Activated CD4-positive, alpha-beta memory T cell treated with anti-CD3 and anti-CD28 coated beads, Interleukin-2, amount 10 ng/mL, durations not matched to agents 7 days and 5 days (primary cell): ENCODE measurements at regions not wholly inside any gene's neighbourhood (a gene's known extent, or its start where the extent isn't known, plus 50 kb on each side); places are given as distances from the start of the nearest gene placed in this dataset.

ENCODE experiments used
- CTCF ChIA-PET: fragments of 350-600 bp; sonication (Branson Sonifier 250); formaldehyde crosslinking; loops from one replicate; lab custom pipeline; 2021; ENCODE audit warnings: antibody characterized with exemption, inconsistent platforms; lab: Charles Lee
- POLR2A ChIA-PET: fragments of 350-600 bp; sonication (Branson Sonifier 250); formaldehyde crosslinking; loops from one replicate; lab custom pipeline; 2021; ENCODE audit warnings: antibody characterized with exemption; lab: Charles Lee
- DNase-seq: peaks from one replicate; pipeline ENCODE4 v3.0.0-alpha.2; 2020
- H3K27ac Mint-ChIP-seq: one replicate; pipeline ENCODE4 v1.8.0; 2021; ENCODE audit warnings: mild to moderate bottlenecking, mixed read lengths
- H3K27me3 Mint-ChIP-seq: one replicate; pipeline ENCODE4 v1.8.0; 2021; ENCODE audit warnings: mixed read lengths
- H3K36me3 Mint-ChIP-seq: one replicate; pipeline ENCODE4 v1.8.0; 2021; ENCODE audit warnings: low read depth, mixed read lengths
- H3K4me1 Mint-ChIP-seq: one replicate; pipeline ENCODE4 v1.8.0; 2021; ENCODE audit warnings: mixed read lengths
- H3K4me3 Mint-ChIP-seq: one replicate; pipeline ENCODE4 v1.8.0; 2021; ENCODE audit warnings: mild to moderate bottlenecking, mixed read lengths
- H3K9me3 Mint-ChIP-seq: one replicate; pipeline ENCODE4 v1.8.0; 2021; ENCODE audit warnings: mixed read lengths

DNA sequence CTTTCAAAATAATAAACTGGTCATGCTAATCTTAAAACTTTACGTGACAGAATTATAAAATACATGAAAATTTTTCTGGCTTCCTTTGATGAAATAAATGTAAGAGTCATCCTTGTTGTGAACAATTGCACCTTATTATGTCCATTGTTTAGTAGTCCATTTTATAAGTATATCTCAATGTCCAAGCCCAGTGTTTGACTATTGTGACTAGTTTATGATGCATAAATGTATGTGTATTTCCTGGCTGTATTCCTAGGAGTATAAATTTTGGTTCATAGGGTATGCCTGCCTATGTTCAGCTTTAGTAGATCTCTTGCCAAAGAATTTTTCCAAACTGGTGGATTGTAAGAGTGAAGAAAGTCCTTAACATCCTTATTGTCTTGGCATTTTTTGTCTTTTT, 2895.5 kb upstream of the PCDH20 start:
- DNase-seq, result no peak
- Mint-ChIP-seq H3K4me3 (no peak overlapping the region), H3K36me3 (no peaks in the 10 kb centered on the region), H3K9me3 (peaks cover 6% of the 10 kb centered on the region), H3K27me3 (no peaks in the 10 kb centered on the region), H3K27ac (no peak overlapping the region), H3K4me1 (no peaks in the 10 kb centered on the region)
- CTCF ChIA-PET, result no interaction called here
- POLR2A ChIA-PET, result no interaction called here

DNA sequence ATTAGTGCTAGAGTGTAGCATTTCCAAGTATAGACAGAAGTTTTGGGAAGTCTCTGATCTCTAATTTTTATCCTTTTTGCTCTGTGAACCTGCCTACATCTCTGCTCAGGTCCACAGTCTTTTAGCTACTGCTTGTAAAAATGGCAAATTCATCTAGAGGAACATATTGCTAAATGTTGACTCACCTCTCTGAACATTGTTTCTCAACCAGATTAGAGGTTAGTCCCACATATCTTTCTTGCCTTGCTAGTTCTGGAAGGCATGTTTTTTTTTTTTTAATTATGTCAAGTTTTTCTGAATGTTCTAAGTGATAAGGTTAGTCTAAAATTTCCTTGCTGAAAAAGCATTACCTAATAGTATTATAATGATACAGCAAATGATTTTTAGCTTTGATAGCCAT, 2889.6 kb upstream of the PCDH20 start:
- Mint-ChIP-seq H3K4me1 (no peaks in the 10 kb centered on the region), H3K27ac (no peak overlapping the region)
- CTCF ChIA-PET, result no interaction called here

DNA sequence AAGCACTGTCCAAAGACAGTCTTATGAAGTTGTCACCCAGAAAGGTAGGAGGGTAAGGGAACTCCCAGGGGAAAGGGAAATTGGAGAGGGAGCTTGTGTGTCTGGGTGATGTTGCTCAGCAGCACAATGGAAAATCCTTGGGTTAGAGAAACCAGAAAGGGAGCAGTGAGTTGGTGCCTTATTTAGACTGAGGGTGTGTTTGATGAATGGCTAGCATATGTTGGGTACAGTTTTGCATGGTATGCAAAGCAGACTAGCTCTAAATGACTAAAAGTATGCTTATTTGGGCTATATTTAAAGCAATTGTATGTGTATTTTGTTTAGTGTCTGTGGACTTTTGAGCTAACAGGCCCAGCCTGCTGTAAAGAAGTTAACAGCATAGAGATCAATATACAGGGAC, 2884.6 kb upstream of the PCDH20 start:
- no peak overlapping the region for H3K27ac Mint-ChIP-seq
- POLR2A ChIA-PET, result no interaction called here
- H3K36me3 Mint-ChIP-seq, result no peaks in the 10 kb centered on the region
- H3K4me3 Mint-ChIP-seq, result no peak overlapping the region
- CTCF ChIA-PET, result no interaction called here
- DNase-seq, result no peak
- no peaks in the 10 kb centered on the region for H3K27me3 Mint-ChIP-seq
- H3K4me1 Mint-ChIP-seq, result no peaks in the 10 kb centered on the region
- H3K9me3 Mint-ChIP-seq, result peaks cover 8% of the 10 kb centered on the region

More for the DNA sequence above, 2889.6 kb upstream of the PCDH20 start:
- Mint-ChIP-seq H3K9me3 (peaks cover 3% of the 10 kb centered on the region), H3K27me3 (no peaks in the 10 kb centered on the region), H3K4me3 (no peak overlapping the region), H3K36me3 (no peaks in the 10 kb centered on the region)
- no peak for DNase-seq
- POLR2A ChIA-PET, result no interaction called here

DNA sequence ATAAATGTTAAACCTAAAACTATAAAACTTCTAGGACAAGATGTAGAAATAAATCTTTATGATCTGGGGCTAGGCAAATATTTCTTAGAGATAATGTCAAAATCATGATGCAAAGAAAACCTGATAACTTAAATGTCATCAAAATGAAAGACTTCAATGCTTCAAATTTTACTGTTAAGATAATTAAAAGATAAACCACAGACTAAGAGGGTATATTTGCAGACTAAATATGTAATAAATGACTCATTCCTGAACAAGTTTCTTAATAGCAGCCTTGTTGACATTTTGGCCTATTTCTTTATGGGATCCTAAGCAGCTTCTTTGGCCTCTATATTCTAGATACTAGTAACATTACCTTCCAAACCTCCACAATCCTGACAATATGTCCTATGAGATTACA, 2878.3 kb upstream of the PCDH20 start:
- Mint-ChIP-seq H3K4me3 (no peak overlapping the region), H3K9me3 (peaks cover 12% of the 10 kb centered on the region), H3K27me3 (no peaks in the 10 kb centered on the region), H3K27ac (no peak overlapping the region), H3K4me1 (no peaks in the 10 kb centered on the region), H3K36me3 (no peaks in the 10 kb centered on the region)
- DNase-seq, result no peak
- CTCF ChIA-PET, result no interaction called here
- POLR2A ChIA-PET, result no interaction called here

DNA sequence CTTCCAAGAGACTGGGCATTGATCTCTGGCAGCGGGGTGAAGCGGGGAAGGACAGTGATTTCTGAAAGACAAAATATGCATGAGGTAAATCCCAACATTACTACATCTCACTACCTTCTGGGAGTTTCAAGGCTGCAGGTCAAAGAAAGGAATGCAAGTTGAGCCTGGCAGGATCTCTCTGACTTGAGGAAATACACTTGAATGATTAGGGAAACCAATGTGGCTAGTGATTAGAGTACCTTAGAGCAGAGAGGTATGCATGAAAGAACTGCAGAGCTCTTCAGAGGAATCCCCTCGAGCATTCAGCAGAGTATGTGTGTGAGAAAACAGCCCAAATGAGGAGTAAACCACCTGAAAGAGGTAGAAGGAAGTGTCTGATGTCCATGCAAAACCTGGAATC, 2874.1 kb upstream of the PCDH20 start:
- peaks cover 14% of the 10 kb centered on the region for H3K9me3 Mint-ChIP-seq
- H3K36me3 Mint-ChIP-seq, result no peaks in the 10 kb centered on the region
- no peak overlapping the region for H3K4me3 Mint-ChIP-seq

DNA sequence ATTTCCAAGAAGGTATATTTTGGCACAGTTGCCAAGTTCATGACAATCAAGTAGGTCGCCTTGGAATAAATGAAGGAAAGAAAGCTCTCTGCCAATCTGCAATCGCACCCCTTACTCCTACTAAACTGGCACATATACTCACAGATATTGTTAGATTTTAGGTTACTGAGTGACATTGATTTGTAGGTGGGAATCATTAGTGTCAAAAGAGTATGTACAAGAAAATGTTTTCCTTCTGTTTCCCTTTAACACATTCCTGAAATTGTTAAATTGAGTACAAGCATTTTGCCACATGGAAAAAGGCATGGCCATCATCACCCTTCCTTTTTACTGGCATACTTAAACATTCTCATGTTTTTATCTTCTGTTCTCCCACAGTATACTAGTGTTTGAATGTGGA, 2868.3 kb upstream of the PCDH20 start:
- no peak overlapping the region for H3K27ac Mint-ChIP-seq
- no peaks in the 10 kb centered on the region for H3K4me1 Mint-ChIP-seq
- CTCF ChIA-PET, result no interaction called here
- H3K36me3 Mint-ChIP-seq, result no peaks in the 10 kb centered on the region
- H3K4me3 Mint-ChIP-seq, result no peak overlapping the region
- POLR2A ChIA-PET, result no interaction called here
- no peak for DNase-seq
- no peaks in the 10 kb centered on the region for H3K27me3 Mint-ChIP-seq
- H3K9me3 Mint-ChIP-seq, result peaks cover 12% of the 10 kb centered on the region

More for the DNA sequence above, 2874.1 kb upstream of the PCDH20 start:
- H3K27me3 Mint-ChIP-seq, result no peaks in the 10 kb centered on the region
- POLR2A ChIA-PET, result no interaction called here
- no peaks in the 10 kb centered on the region for H3K4me1 Mint-ChIP-seq
- no peak for DNase-seq
- CTCF ChIA-PET, result no interaction called here
- no peak overlapping the region for H3K27ac Mint-ChIP-seq

DNA sequence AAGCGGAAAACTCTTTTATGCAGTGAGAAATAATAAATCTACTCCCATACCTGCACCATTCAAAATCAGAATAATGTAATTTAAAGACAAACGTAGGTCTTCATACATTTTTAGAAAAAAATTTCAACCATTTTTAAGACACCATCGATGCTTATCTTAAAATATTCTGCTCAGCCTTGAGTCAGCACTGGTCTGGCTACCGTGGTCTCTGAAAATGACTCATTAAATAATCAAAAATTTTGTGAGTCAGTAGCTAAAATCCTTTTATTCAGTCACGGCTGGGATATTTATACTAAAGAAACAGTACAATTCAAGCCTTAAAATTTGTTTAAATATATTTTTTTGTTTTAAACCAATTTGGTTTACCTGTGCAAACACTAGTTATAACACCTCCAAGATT, 2862.8 kb upstream of the PCDH20 start:
- Mint-ChIP-seq H3K4me1 (no peaks in the 10 kb centered on the region), H3K36me3 (no peaks in the 10 kb centered on the region), H3K4me3 (no peak overlapping the region), H3K9me3 (peaks cover 6% of the 10 kb centered on the region), H3K27ac (no peak overlapping the region), H3K27me3 (no peaks in the 10 kb centered on the region)
- ChIA-PET CTCF (no interaction called here), POLR2A (no interaction called here)
- DNase-seq, result no peak

DNA sequence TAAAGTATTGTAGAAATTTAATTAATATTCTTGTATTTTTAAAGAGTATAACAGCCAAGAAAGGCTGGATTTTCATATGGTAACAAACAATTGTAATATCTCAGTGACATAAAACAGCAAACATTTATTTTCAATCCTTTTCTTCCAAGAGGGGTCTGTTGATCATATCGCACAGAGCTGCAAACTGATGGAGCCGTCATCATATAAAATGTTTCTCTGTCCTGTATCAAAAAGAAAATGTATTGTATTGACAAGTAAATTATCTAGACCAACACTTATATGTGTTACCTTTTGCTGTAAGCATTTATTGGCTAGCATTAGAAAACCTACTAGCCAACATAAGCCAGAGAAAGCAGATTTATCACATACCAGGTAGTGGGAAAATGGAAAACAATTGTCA, 2861.4 kb upstream of the PCDH20 start:
- Mint-ChIP-seq H3K36me3 (no peaks in the 10 kb centered on the region), H3K9me3 (peaks cover 6% of the 10 kb centered on the region), H3K27me3 (no peaks in the 10 kb centered on the region), H3K4me3 (no peak overlapping the region), H3K27ac (no peak overlapping the region), H3K4me1 (no peaks in the 10 kb centered on the region)
- POLR2A ChIA-PET, result no interaction called here
- CTCF ChIA-PET, result no interaction called here
- no peak for DNase-seq

DNA sequence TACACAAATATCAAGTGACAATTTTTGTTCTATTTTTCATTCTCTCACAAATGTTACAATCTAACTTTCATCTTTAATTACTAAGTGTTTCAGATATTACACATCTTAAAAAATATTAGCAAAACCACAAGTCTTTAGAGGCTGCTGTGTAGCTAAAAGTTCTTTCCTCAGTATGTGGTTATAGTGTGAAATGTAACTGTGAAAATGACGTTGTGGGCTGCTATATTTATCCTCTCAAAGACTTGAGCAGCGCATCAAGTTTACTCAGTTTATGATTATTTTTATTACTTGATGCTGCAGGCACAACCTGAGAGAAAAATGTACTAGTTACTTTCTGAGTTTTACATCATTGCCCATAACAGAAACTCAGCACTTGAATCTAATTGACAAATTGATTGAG, 2860.6 kb upstream of the PCDH20 start:
- H3K9me3 Mint-ChIP-seq, result peaks cover 6% of the 10 kb centered on the region
- no peak for DNase-seq
- H3K36me3 Mint-ChIP-seq, result no peaks in the 10 kb centered on the region
- no peaks in the 10 kb centered on the region for H3K4me1 Mint-ChIP-seq
- POLR2A ChIA-PET, result no interaction called here
- no peak overlapping the region for H3K27ac Mint-ChIP-seq
- CTCF ChIA-PET, result no interaction called here
- no peak overlapping the region for H3K4me3 Mint-ChIP-seq
- no peaks in the 10 kb centered on the region for H3K27me3 Mint-ChIP-seq

DNA sequence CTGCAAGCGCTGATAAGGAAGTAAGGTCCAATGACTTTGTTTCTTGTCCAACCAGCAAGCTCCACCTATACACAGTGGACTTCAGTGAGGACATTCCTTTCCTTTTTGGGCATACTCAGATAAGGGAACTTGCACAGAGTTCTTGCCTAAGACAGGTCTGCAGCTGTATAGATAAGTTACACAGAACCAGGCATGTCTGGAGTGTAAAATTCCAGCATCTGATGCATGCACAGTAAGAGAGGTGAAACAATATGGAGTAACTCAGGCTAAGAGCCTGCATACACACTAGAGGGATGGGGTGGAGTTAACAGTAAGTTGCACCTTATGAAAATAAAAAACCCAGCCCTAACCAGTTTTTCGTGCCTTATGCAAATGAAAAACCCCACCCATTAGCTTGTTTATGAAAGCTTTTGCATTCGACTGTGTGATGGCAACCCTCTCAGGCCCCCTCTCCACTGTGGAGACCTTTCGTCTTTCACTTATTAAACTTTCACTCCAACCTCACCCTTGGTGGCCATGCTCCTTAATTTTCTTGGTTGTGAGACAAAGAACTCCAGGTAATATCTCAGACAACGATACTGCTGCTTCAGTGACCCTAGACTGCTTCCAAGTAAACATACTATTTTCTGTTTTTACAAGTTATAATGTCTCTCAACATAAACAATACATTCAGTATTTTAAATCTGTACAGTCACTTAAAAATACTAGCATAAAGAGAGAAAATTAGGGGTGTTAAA, 2859.0 kb upstream of the PCDH20 start:
- ChIA-PET CTCF (no interaction called here), POLR2A (no interaction called here)
- no peaks in the 10 kb centered on the region for H3K36me3 Mint-ChIP-seq
- H3K9me3 Mint-ChIP-seq, result peaks cover 5% of the 10 kb centered on the region
- no peak overlapping the region for H3K4me3 Mint-ChIP-seq
- no peaks in the 10 kb centered on the region for H3K4me1 Mint-ChIP-seq
- no peak for DNase-seq
- H3K27ac Mint-ChIP-seq, result no peak overlapping the region
- no peaks in the 10 kb centered on the region for H3K27me3 Mint-ChIP-seq

DNA sequence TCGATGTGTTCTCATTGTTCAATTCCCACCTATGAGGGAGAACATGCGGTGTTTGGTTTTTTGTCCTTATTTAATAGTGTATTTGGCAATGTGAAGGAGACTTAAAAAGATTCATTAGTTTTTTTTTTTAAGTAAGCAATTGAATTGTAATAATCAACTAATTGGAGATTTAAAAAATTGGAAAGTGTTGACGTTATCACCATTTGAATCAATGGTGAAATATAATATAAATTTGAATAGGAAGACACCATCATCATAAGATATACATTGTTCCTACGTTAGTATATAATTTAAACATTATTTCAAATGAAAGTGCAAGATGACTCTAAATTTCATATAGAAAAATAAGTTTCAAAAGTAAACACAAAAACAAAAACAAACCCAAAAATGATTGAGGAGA, 2858.1 kb upstream of the PCDH20 start:
- Mint-ChIP-seq H3K4me3 (no peak overlapping the region), H3K9me3 (peaks cover 7% of the 10 kb centered on the region), H3K27ac (no peak overlapping the region), H3K36me3 (no peaks in the 10 kb centered on the region), H3K27me3 (no peaks in the 10 kb centered on the region), H3K4me1 (no peaks in the 10 kb centered on the region)
- CTCF ChIA-PET, result no interaction called here
- DNase-seq, result no peak
- POLR2A ChIA-PET, result no interaction called here

DNA sequence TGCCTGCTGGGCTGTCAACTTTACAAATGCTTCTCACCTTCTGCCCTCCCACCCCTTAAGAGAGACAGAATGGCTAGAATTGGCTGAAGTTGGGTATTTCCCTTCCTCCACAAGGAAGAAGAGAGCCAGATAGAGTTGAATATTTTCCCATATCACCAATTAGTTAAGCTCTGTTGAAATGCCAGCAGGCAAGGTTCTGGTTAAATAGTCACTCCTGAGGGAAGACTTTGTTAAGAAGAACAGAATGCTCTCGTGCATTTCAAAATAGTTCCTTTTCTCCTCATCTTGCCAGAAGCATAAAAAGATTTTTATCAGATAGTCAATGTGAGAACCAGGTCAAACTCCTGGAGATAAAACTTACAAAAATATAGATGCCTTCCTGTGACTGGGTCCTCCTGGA, 2857.0 kb upstream of the PCDH20 start:
- H3K4me3 Mint-ChIP-seq, result no peak overlapping the region
- H3K36me3 Mint-ChIP-seq, result no peaks in the 10 kb centered on the region
- POLR2A ChIA-PET, result no interaction called here
- no peak overlapping the region for H3K27ac Mint-ChIP-seq
- no peaks in the 10 kb centered on the region for H3K4me1 Mint-ChIP-seq
- peaks cover 7% of the 10 kb centered on the region for H3K9me3 Mint-ChIP-seq
- no peaks in the 10 kb centered on the region for H3K27me3 Mint-ChIP-seq
- CTCF ChIA-PET, result interaction anchor here (0.6 kb wide), 1 partner anchor 130 kb away, joined by 4 read pairs; no protein-coding TSS in a partner anchor
- DNase-seq, result no peak

DNA sequence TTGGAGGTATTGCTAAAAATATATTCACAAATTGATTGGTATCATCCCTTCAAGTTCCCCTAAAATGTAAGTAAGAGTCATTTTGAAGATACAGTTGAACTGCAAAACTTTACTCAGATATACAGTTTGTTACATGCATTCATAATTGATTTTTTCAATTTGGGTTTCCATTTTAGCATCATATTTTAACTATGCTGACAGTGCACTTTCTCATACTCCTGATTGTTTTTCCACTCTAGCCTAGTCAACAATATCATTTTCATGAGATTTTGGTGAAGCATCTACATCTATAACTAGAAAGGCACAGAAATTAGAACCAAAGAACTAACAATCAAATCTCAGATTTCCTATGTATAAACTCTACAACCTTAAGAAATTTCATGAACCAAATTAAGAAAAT, 2850.4 kb upstream of the PCDH20 start:
- no peaks in the 10 kb centered on the region for H3K27me3 Mint-ChIP-seq
- no peak overlapping the region for H3K27ac Mint-ChIP-seq
- POLR2A ChIA-PET, result no interaction called here
- no peak overlapping the region for H3K4me3 Mint-ChIP-seq
- H3K9me3 Mint-ChIP-seq, result peaks cover 13% of the 10 kb centered on the region
- no peaks in the 10 kb centered on the region for H3K36me3 Mint-ChIP-seq
- DNase-seq, result no peak
- no peaks in the 10 kb centered on the region for H3K4me1 Mint-ChIP-seq
- CTCF ChIA-PET, result no interaction called here

DNA sequence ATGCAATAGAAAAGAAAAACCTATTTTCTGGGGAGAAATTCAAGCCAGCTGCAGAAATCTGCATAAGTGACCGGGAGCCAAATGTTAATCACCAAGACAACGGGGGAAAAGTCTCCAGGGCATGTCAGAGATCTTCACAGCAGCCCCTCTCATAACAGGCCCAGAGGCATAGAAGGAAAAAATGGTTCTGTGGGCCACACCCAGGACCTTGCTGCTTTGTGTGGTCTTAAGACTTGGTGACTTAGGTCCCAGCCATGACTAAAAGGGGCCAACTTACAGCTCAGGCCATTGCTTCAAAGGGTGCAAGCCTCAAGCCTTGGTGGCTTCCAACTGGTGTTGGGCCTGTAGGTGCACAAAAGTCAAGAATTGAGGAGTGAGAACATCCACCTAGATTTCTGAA, 2847.6 kb upstream of the PCDH20 start:
- no peaks in the 10 kb centered on the region for H3K4me1 Mint-ChIP-seq
- ChIA-PET CTCF (no interaction called here), POLR2A (no interaction called here)
- H3K9me3 Mint-ChIP-seq, result peaks cover 10% of the 10 kb centered on the region
- H3K36me3 Mint-ChIP-seq, result no peaks in the 10 kb centered on the region
- no peak overlapping the region for H3K27ac Mint-ChIP-seq
- no peak for DNase-seq
- H3K4me3 Mint-ChIP-seq, result no peak overlapping the region
- no peaks in the 10 kb centered on the region for H3K27me3 Mint-ChIP-seq
